ENCODE measurements at regions not wholly inside any gene's neighbourhood (a gene's known extent, or its start where the extent isn't known, plus 50 kb on each side); places are given as distances from the start of the nearest gene placed in this dataset.

DNA sequence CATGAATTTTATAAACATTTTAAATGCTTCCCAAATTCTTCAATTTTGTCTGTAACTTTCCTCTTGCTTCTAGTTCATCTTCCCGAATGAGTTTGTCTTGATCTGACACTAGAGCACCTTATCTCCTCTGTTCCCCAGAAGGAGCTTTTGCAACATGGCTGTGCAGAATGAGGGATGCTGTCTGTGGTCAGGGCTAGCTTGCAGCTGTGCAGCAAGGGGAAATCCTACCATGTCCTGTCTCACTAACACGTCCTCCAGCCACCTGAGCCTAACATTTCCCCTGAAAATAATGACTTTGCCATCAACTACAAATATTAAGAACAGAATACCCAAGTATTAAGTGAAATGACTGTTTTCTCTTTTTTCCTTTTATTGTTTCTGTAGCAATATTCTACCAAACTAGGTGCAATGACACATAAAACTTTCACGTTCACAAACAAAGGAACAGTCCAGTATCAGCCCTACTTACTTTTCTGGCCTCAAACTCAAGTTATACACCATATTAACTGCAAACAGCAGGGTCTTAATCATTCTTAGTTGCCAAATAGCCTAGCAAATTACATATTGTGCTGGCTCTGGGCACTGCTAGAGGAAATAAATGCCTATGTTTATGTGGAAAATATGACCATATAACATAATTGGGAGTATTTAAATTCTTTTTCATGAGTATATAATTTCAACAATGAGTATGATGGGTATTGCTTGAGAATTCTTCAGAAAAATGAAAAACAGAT is 423.3 kb downstream of the CMPK2 start:
- whole genome bisulfite sequencing (ENCODE audit: low lambda C conversion rate) = 18% methylated on average over 3 of the region's 3 CpGs
- TF ChIP-seq ZBTB33 (IDR thresholded peaks at IDR 0.05; ENCODE audit: borderline replicate concordance, low read depth) (no peak), MAX (IDR thresholded peaks at IDR 0.05; ENCODE audit: low read depth) (no peak), SMC3 (IDR thresholded peaks at IDR 0.05; ENCODE audit: low read depth, low read length) (no peak), MEF2A (IDR thresholded peaks at IDR 0.05; ENCODE audit: borderline replicate concordance, low read depth) (no peak), GATA2 (CRISPR knock-in tag; IDR thresholded peaks at IDR 0.05) (no peak), RFX5 (IDR thresholded peaks at IDR 0.05; ENCODE audit: low read length) (no peak), TCF12 (IDR thresholded peaks at IDR 0.05) (no peak), TAF1 (IDR thresholded peaks at IDR 0.05; ENCODE audit: borderline replicate concordance, low read depth, low read length) (no peak), REST (IDR thresholded peaks at IDR 0.05; ENCODE audit: low read depth, low read length) (no peak), ELF1 (IDR thresholded peaks at IDR 0.05) (no peak), JUND (IDR thresholded peaks at IDR 0.05) (no peak), USF2 (IDR thresholded peaks at IDR 0.05; ENCODE audit: borderline replicate concordance, low read depth, low read length) (no peak), RAD21 (IDR thresholded peaks at IDR 0.05; ENCODE audit: low read length) (no peak), FOXJ3 (CRISPR knock-in tag; IDR thresholded peaks at IDR 0.05) (no peak), YY1 (IDR thresholded peaks at IDR 0.05; ENCODE audit: low read depth) (no peak), FOXM1 (IDR thresholded peaks at IDR 0.05; ENCODE audit: low read depth) (no peak), CTCF (IDR thresholded peaks at IDR 0.05) (no peak)
- TF ChIP-seq, protein P1, sequence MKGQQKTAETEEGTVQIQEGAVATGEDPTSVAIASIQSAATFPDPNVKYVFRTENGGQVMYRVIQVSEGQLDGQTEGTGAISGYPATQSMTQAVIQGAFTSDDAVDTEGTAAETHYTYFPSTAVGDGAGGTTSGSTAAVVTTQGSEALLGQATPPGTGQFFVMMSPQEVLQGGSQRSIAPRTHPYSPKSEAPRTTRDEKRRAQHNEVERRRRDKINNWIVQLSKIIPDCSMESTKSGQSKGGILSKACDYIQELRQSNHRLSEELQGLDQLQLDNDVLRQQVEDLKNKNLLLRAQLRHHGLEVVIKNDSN (IDR thresholded peaks at IDR 0.05; ENCODE audit: borderline replicate concordance, low read depth) = no peak
- DNase-seq = no peak
- H3K79me2 ChIP-seq (ENCODE audit: insufficient read depth) = no peaks in the 10 kb centered on the region
- no peak overlapping the region for H3K4me2 ChIP-seq
- H3K9ac ChIP-seq = no peak overlapping the region
- H3K4me3 ChIP-seq (ENCODE audit: low read depth in 2 of 2, low read length in 1 of 2) = no peak overlapping the region
- no peaks in the 10 kb centered on the region for H3F3A ChIP-seq (replicated peaks; ENCODE audit: insufficient read depth)
- H2AFZ ChIP-seq (ENCODE audit: low read depth) = no peak overlapping the region
- no peaks in the 10 kb centered on the region for H3K27me3 ChIP-seq (ENCODE audit: insufficient read depth)
- H4K20me1 ChIP-seq (ENCODE audit: insufficient read depth) = no peaks in the 10 kb centered on the region
- no peaks in the 10 kb centered on the region; the same call in 1 of the 2 replicates for H3K9me2 ChIP-seq
- no peaks in the 10 kb centered on the region for H3K9me3 ChIP-seq
- no peaks in the 10 kb centered on the region for H3K36me3 ChIP-seq (replicated peaks in 1 of 2; ENCODE audit: control insufficient read depth in 1 of 2, insufficient read depth in 2 of 2, low read length in 1 of 2)
- no peaks in the 10 kb centered on the region; a peak in 1 of 4 replicates for H3K4me1 ChIP-seq (ENCODE audit: control insufficient read depth in 1 of 2, insufficient read depth in 2 of 2, low read depth in 1 of 2, low read length in 1 of 2)
- ChIA-PET POLR2A (no interaction called here), CTCF (interaction anchor here (0.7 kb wide), 1 partner anchor 27 kb away, joined by 3 read pairs; no protein-coding TSS in a partner anchor)
- no peak overlapping the region for H3K27ac ChIP-seq (ENCODE audit: low read depth in 2 of 2, low read length in 1 of 2)

Data from SK-N-SH (cell line).